SKM-1 treated with dmso at 0.1 percent for 144 hours (cell line): ENCODE measurements at regions not wholly inside any gene's neighbourhood (a gene's known extent, or its start where the extent isn't known, plus 50 kb on each side); places are given as distances from the start of the nearest gene placed in this dataset.
"Not testable (repeated sequence)": the region's sequence is repeated elsewhere in the genome, so short reads cannot be mapped to it uniquely, and the experiment has no call there.

Experiments
- DNase-seq: peaks from one replicate; lab custom pipeline; 2025; ENCODE audit not compliant: unreplicated experiment; lab: John Stamatoyannopoulos, UW

GRCh38 chr13:71218960-71219359 lies 648.0 kb downstream of the DACH1 start:
- no peak for DNase-seq

- no peak for DNase-seq
Observed at GRCh38 chr13:71217827-71218226, 649.2 kb downstream of the DACH1 start.

- no peak for DNase-seq
Observed at GRCh38 chr13:71214821-71215220, 652.2 kb downstream of the DACH1 start.

- no peak for DNase-seq
Observed at GRCh38 chr13:71214357-71214756, 652.6 kb downstream of the DACH1 start.

- DNase-seq: no peak
Observed at GRCh38 chr13:71213252-71213821, 653.7 kb downstream of the DACH1 start.

GRCh38 chr13:71210861-71211260 lies 656.1 kb downstream of the DACH1 start:
- DNase-seq: no peak

- no peak for DNase-seq
Observed at GRCh38 chr13:71209217-71209616, 657.8 kb downstream of the DACH1 start.

- DNase-seq: not testable (repeated sequence)
Observed at GRCh38 chr13:71184583-71184982, 682.4 kb downstream of the DACH1 start.

GRCh38 chr13:71183352-71183751 lies 683.7 kb downstream of the DACH1 start:
- DNase-seq: not testable (repeated sequence)

GRCh38 chr13:71171740-71172139 lies 695.3 kb downstream of the DACH1 start:
- DNase-seq: no peak

GRCh38 chr13:71169180-71169579 lies 697.8 kb downstream of the DACH1 start:
- DNase-seq: no peak

- no peak for DNase-seq
Observed at GRCh38 chr13:71156550-71156949, 710.5 kb downstream of the DACH1 start.

- no peak for DNase-seq
Observed at GRCh38 chr13:71149498-71150363, 717.3 kb downstream of the DACH1 start.

GRCh38 chr13:71149046-71149445 lies 718.0 kb downstream of the DACH1 start:
- no peak for DNase-seq

- no peak for DNase-seq
Observed at GRCh38 chr13:71148396-71148795, 718.6 kb downstream of the DACH1 start.

- no peak for DNase-seq
Observed at GRCh38 chr13:71144883-71145282, 722.1 kb downstream of the DACH1 start.

- no peak for DNase-seq
Observed at GRCh38 chr13:71137101-71137500, 729.9 kb downstream of the DACH1 start.

- DNase-seq: no peak
Observed at GRCh38 chr13:71124230-71124629, 742.8 kb downstream of the DACH1 start.

- DNase-seq: no peak
Observed at GRCh38 chr13:71118779-71119364, 748.1 kb downstream of the DACH1 start.

- DNase-seq: no peak
Observed at GRCh38 chr13:71117920-71118319, 749.1 kb downstream of the DACH1 start.

GRCh38 chr13:71115301-71115700 lies 751.7 kb downstream of the DACH1 start:
- no peak for DNase-seq

- no peak for DNase-seq
Observed at GRCh38 chr13:71096421-71096820, 770.6 kb downstream of the DACH1 start.
